CD4-positive, alpha-beta memory T cell (primary cell): ENCODE measurements at regions not wholly inside any gene's neighbourhood (a gene's known extent, or its start where the extent isn't known, plus 50 kb on each side); places are given as distances from the start of the nearest gene placed in this dataset.

Source experiments
- CTCF ChIA-PET: fragments of 350-600 bp; sonication (Branson Sonifier 250); formaldehyde crosslinking; loops from one replicate; lab custom pipeline; 2021; ENCODE audit warnings: inconsistent platforms; ENCODE audit not compliant: partially characterized antibody; lab: Charles Lee
- POLR2A ChIA-PET: fragments of 350-600 bp; sonication (Branson Sonifier 250); formaldehyde crosslinking; loops from one replicate; lab custom pipeline; 2021; ENCODE audit not compliant: partially characterized antibody; lab: Charles Lee
- DNase-seq, 5 donors: peaks; one replicate each; pipeline versions ENCODE4 v3.0.0 to v3.0.0-alpha.2; 2020 to 2022; ENCODE audit warnings: mixed read lengths in 1 of 5
- H3K27ac ChIP-seq: one replicate; pipeline ENCODE4 v1.7.0; 2013; ENCODE audit warnings: low read depth, low read length
- H3K27me3 ChIP-seq: 2 replicates; pipeline ENCODE4 v1.7.0; 2013; ENCODE audit warnings: mild to moderate bottlenecking, low read length, moderate library complexity; ENCODE audit not compliant: insufficient read depth
- H3K36me3 ChIP-seq: 2 replicates; pipeline ENCODE4 v1.7.0; 2013; ENCODE audit warnings: mild to moderate bottlenecking, low read length, moderate library complexity; ENCODE audit not compliant: insufficient read depth
- H3K4me1 ChIP-seq: 2 replicates; pipeline ENCODE4 v1.7.0; 2013; ENCODE audit warnings: mild to moderate bottlenecking, low read length, moderate library complexity; ENCODE audit not compliant: insufficient read depth
- H3K4me3 ChIP-seq, 2 donors: one replicate each; pipeline ENCODE4 v1.7.0; 2013; ENCODE audit warnings: low read length in 2 of 2, mild to moderate bottlenecking in 1 of 2
- H3K9me3 ChIP-seq, 2 donors: one replicate each; pipeline ENCODE4 v1.7.0; 2013; ENCODE audit warnings: low read length in 2 of 2, control low read depth in 1 of 2; ENCODE audit not compliant: control insufficient read depth in 1 of 2
- H3K27ac Mint-ChIP-seq, 7 donors: one replicate each; pipeline ENCODE4 v1.8.0; 2020 to 2021; ENCODE audit warnings: mixed read lengths in 7 of 7, mild to moderate bottlenecking in 6 of 7, inconsistent platforms in 3 of 7, moderate library complexity in 3 of 7
- H3K27me3 Mint-ChIP-seq, 2 donors: one replicate each; pipeline ENCODE4 v1.8.0; 2020 to 2021; ENCODE audit warnings: mixed read lengths in 2 of 2
- H3K36me3 Mint-ChIP-seq, 2 donors: one replicate each; pipeline ENCODE4 v1.8.0; 2020 to 2021; ENCODE audit warnings: mixed read lengths in 2 of 2, inconsistent platforms in 1 of 2, mild to moderate bottlenecking in 1 of 2
- H3K4me1 Mint-ChIP-seq, 4 donors: one replicate each; pipeline ENCODE4 v1.8.0; 2020 to 2021; ENCODE audit warnings: mixed read lengths in 4 of 4, mild to moderate bottlenecking in 1 of 4
- H3K4me3 Mint-ChIP-seq, 8 donors: one replicate each; pipeline ENCODE4 v1.8.0; 2020 to 2021; ENCODE audit warnings: mixed read lengths in 8 of 8, mild to moderate bottlenecking in 7 of 8, moderate library complexity in 6 of 8, inconsistent platforms in 3 of 8
- H3K9me3 Mint-ChIP-seq, 8 donors: one replicate each; pipeline ENCODE4 v1.8.0; 2020 to 2021; ENCODE audit warnings: mixed read lengths in 8 of 8, mild to moderate bottlenecking in 5 of 8, inconsistent platforms in 3 of 8, moderate library complexity in 1 of 8
- intact Hi-C: fragments of 100-400 bp; cut with micrococcal nuclease; formaldehyde crosslinking; loops from one replicate; pipeline ENCODE4 v1.15.1; 2023

- Mint-ChIP-seq H3K9me3 (no peaks in the 10 kb centered on the region), H3K36me3 (peaks cover 0 to 5% of the 10 kb centered on the region in 2 donors)
Observed at GRCh38 chr14:34004881-34005280, 54.0 kb upstream of the EGLN3 start.

GRCh38 chr14:34003691-34004090, 52.8 kb upstream of the EGLN3 start:
- CTCF ChIA-PET: interaction anchor here (1.2 to 1.6 kb wide), 2 partner anchors 13 to 97 kb away, joined by 3 to 4 read pairs; no protein-coding TSS in a partner anchor
- Histone ChIP-seq H3K4me3 (no peak overlapping the region), H3K27me3 (no peaks in the 10 kb centered on the region), H3K36me3 (no peaks in the 10 kb centered on the region), H3K4me1 (no peaks in the 10 kb centered on the region), H3K9me3 (no peaks in the 10 kb centered on the region), H3K27ac (no peak overlapping the region)
- peaks cover 0 to 4% (median under 1%) of the 10 kb centered on the region in 4 donors for H3K4me1 Mint-ChIP-seq
- no peak overlapping the region for H3K4me3 Mint-ChIP-seq
- H3K27ac Mint-ChIP-seq: no peak overlapping the region
- intact Hi-C loops: no loop called here
- no peaks in the 10 kb centered on the region for H3K9me3 Mint-ChIP-seq
- POLR2A ChIA-PET: no interaction called here
- no peak for DNase-seq
- no peaks in the 10 kb centered on the region for H3K27me3 Mint-ChIP-seq
- no peaks in the 10 kb centered on the region for H3K36me3 Mint-ChIP-seq

More at GRCh38 chr14:34004881-34005280, 54.0 kb upstream of the EGLN3 start:
- Histone ChIP-seq H3K4me3 (no peak overlapping the region), H3K36me3 (no peaks in the 10 kb centered on the region), H3K4me1 (no peaks in the 10 kb centered on the region), H3K9me3 (no peaks in the 10 kb centered on the region), H3K27ac (no peak overlapping the region), H3K27me3 (no peaks in the 10 kb centered on the region)
- H3K27ac Mint-ChIP-seq: peak overlapping the region in 1 of 7 donors; percentile 47
- ChIA-PET CTCF (no interaction called here), POLR2A (no interaction called here)
- no peaks in the 10 kb centered on the region for H3K27me3 Mint-ChIP-seq
- no peak overlapping the region for H3K4me3 Mint-ChIP-seq
- peaks cover 0 to 4% (median under 1%) of the 10 kb centered on the region in 4 donors for H3K4me1 Mint-ChIP-seq
- intact Hi-C loops: no loop called here
- DNase-seq: no peak

GRCh38 chr14:34003082-34003668, 52.3 kb upstream of the EGLN3 start:
- POLR2A ChIA-PET: no interaction called here
- Mint-ChIP-seq H3K27ac (no peak overlapping the region), H3K4me3 (no peak overlapping the region), H3K9me3 (no peaks in the 10 kb centered on the region), H3K27me3 (no peaks in the 10 kb centered on the region), H3K4me1 (peaks cover 0 to 4% (median under 1%) of the 10 kb centered on the region in 4 donors), H3K36me3 (no peaks in the 10 kb centered on the region)
- no peaks in the 10 kb centered on the region for H3K9me3 ChIP-seq
- intact Hi-C loops: no loop called here
- CTCF ChIA-PET: interaction anchor here (1.2 to 1.6 kb wide), 2 partner anchors 13 to 97 kb away, joined by 3 to 4 read pairs; no protein-coding TSS in a partner anchor
- H3K27ac ChIP-seq: no peak overlapping the region
- no peak overlapping the region for H3K4me3 ChIP-seq
- no peaks in the 10 kb centered on the region for H3K36me3 ChIP-seq
- H3K4me1 ChIP-seq: no peaks in the 10 kb centered on the region
- no peaks in the 10 kb centered on the region for H3K27me3 ChIP-seq
- no peak for DNase-seq
